GM12892 (cell line): ENCODE measurements at regions not wholly inside any gene's neighbourhood (a gene's known extent, or its start where the extent isn't known, plus 50 kb on each side); places are given as distances from the start of the nearest gene placed in this dataset.

Source experiments
- DNase-seq: peaks from one replicate; pipeline ENCODE4 v3.0.0; 2011; ENCODE audit not compliant: insufficient read length
- FAIRE-seq: peaks from 2 replicates; lab custom pipeline; 2011; peaks lifted over from hg19 to GRCh38; lab: Jason Lieb, UNC
- POLR2A ChIP-seq: IDR thresholded peaks from 2 replicates; pipeline ENCODE4 v1.6.1; 2011; ENCODE audit warnings: low read depth, low read length, control low read depth
- POLR2AphosphoS5 ChIP-seq: IDR thresholded peaks from 2 replicates; pipeline ENCODE4 v1.6.1; 2011; ENCODE audit warnings: low read depth, low read length, control low read depth
- TAF1 ChIP-seq: IDR thresholded peaks from 2 replicates; pipeline ENCODE4 v1.6.1; 2011; ENCODE audit warnings: low read depth, mild to moderate bottlenecking, control low read depth, low read length, borderline replicate concordance

DNA sequence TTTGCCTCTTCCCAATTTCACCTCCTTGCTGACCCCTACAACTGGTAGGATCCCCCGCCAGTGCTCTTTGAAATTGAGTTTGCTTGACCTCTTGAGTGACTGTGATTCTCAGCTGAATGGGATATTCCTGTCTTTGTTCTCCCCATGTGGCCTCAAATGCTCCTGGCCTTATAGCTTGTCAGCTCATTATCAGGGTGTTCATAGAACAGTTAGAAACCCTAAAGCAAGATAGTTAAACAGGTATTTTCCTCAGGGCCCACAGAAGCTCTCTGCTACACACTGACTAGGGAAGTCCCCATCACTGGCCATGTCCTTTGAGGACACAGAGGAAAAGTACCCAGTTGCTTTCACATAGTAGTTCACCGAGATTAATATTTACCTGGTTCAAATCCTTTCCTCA lies 211.5 kb upstream of the DTNBP1 start:
- FAIRE-seq (no peak), DNase-seq (no peak)
- TF ChIP-seq POLR2AphosphoS5 (no peak), TAF1 (no peak)

DNA sequence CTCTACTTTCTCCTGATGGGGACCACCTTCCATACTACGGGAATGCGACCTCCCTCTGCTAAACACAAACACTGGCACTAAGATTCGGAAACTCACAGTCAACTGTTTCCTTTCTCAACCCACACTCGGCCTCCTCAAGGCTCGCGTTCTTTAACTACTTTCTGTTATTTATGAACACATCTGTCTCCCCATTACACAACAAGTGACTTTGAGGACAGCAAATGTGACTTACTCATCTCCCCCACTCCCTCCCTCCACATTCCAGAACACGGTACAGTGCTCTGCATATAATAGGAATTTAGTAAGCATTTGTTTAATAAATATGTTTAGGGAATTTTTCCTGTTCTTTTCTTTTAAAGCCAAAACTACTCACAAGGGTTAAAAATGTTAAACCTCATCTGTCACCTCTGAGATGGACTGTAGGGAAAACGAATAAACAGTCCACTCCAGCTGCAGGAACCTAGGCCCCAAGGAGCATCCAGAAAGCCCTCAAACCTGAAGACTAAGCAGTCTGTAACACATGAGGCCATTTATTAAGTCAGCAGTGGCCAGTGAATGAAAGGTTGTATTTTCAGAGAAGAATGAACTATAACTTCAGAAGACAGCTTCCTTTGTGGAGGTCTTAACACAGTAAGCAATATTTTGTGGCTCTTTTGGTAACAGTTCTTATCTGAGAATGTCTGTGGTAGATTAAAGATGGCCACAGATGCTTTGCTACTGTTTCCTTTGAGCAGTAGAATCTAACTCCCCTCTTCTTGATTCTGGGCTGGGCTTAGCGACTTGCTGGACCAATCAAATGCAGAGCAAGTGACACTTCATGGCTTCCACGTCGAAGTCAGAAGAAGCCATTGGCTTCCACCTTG lies 209.6 kb upstream of the DTNBP1 start:
- DNase-seq: no peak
- FAIRE-seq: no peak
- TF ChIP-seq TAF1 (no peak), POLR2AphosphoS5 (no peak), POLR2A (no peak)

DNA sequence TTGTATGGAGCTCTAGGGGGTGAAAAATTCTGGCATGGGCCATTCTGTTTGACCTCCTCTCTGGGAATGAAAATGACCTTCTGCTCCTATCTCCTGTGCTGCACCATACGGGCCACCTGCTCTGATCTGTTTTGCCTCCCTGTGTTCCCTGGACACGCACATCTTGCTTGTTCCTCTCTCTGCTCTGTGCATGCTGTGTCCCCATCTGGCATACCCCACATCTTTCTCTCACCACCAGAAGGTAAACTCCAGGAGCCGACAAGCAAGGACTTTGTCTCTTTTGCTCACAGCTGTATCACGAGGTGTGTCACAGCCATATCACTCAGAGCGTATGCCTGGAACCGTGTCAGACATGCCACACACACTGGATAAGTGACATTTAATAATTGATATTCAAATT lies 208.4 kb upstream of the DTNBP1 start:
- FAIRE-seq (no peak), DNase-seq (no peak)
- TF ChIP-seq TAF1 (no peak), POLR2AphosphoS5 (no peak), POLR2A (no peak)

DNA sequence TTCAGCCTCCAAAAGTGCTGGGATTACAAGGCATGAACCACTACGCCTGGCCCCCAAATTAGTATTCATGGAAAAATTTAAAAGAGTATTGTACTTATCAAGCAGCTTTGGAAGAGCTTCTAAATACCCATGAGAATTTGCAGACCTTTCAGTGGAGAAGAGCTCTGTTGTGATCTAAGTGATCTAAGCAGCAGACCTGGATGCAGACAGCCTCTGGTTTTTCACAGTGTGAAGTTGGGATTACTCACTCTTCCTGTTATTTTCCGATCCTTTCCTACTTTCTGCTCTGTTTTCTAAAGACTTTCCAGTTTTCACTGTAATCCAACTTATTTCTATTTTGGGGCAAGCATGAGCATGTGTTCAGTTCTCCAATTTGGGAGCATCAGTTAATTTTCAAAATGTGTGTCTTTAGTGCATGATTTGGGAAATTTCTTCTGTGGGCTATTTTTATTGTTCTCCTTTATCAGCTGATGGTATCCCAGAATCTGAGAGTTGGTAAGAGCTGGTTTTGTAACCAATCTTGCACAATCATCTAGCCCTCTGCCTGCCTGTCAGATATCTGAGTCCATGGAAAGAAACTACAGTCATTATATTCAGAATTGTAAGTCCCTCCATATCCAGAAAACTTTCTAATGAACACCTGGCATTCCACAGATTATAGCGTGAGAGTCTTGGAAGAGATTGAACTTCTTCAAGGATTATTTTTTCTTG lies 207.7 kb upstream of the DTNBP1 start:
- no peak for TF ChIP-seq POLR2A
- TF ChIP-seq TAF1: no peak
- no peak for TF ChIP-seq POLR2AphosphoS5
- FAIRE-seq (no peak), DNase-seq (no peak)

DNA sequence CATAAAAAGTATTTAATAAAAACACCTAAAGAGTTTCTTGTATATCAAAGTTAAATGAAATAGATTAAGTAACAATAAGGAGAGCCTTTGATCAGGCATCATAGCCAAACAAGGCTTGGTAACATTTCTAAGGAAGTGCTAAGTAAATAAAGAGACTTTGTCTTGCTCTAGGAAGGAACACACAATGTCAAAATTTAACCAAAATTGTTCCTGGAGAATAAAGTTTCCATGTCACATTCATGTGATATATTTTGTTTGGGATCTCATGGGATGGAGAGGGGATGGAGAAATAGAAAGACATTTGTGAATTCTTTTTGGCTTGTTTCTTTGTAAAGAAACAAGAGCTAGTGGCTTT lies 201.9 kb upstream of the DTNBP1 start:
- FAIRE-seq: no peak
- DNase-seq: no peak
- TF ChIP-seq POLR2A (no peak), POLR2AphosphoS5 (no peak), TAF1 (no peak)

DNA sequence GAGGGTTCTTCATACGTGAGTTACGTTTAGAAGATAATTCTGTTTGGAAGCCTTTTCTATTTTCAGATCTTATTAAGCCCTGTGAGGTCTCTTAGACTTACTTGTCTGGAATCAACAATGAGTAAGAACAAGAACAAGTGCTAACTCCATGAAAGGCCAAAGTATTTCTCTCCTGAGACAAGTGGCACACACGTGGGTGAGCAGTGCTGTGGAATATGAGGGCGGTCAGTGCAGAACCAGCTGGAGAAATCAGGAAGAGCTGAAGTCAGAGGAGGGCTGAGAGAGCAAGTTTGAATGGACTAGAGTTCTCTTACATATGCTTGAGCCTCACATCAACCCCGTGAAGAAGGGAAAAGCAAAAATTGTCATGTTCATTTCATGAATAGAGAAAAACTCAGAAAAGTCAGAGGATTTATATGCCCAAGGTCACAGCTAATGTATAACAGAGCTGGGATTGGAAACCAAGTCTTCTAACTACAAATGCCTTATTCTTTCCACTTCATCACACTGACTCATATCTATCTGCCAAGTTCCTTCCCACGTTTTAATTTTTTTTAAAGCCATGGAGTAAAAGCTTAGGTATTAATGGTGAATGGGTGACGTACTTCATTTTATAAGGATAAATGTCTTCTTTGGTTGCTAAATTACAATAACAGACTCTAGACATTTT lies 201.3 kb upstream of the DTNBP1 start:
- TF ChIP-seq POLR2A (no peak), TAF1 (no peak), POLR2AphosphoS5 (no peak)
- no peak for DNase-seq
- FAIRE-seq: no peak

DNA sequence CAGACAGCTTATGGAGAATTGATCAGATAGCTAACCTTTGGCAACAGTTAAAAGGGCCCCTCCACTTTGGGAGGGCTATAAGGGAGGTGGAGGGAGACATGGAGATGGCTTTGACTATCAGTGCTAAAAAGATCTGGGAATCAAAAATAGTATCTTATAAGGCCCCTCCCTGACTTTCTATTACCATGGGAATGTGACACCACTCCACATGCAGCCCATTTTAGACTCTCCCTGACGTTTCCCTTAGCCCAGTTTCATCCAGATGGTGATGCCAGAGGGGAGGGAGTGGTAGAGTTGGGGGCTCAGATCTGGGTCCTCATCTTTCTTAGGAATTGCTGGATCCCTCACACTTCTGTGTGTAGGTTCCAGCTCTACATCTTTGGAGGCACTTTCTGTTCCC lies 200.0 kb upstream of the DTNBP1 start:
- no peak for FAIRE-seq
- no peak for TF ChIP-seq POLR2AphosphoS5
- no peak for TF ChIP-seq TAF1
- TF ChIP-seq POLR2A: no peak
- no peak for DNase-seq

DNA sequence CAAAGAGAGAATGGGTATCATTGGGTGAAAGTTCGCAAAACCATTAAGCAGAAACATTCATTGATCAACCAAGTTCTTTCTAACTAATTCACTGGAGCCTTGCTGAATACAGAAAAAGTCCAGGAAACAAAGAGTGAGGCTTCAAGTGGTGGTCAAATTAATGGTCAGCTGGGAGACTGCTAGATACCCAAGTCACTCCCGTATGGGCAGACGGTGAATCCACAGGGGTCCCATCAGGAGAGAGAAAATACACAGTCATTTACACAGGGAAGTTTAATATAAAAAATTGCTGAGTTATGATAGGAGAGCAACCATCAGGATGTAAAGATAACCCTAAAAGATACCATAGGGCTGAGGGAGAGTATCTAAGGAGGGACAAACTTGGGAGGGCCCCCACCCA lies 198.7 kb upstream of the DTNBP1 start:
- TF ChIP-seq POLR2A: no peak
- TF ChIP-seq POLR2AphosphoS5: no peak
- TF ChIP-seq TAF1: no peak
- no peak for FAIRE-seq
- no peak for DNase-seq

DNA sequence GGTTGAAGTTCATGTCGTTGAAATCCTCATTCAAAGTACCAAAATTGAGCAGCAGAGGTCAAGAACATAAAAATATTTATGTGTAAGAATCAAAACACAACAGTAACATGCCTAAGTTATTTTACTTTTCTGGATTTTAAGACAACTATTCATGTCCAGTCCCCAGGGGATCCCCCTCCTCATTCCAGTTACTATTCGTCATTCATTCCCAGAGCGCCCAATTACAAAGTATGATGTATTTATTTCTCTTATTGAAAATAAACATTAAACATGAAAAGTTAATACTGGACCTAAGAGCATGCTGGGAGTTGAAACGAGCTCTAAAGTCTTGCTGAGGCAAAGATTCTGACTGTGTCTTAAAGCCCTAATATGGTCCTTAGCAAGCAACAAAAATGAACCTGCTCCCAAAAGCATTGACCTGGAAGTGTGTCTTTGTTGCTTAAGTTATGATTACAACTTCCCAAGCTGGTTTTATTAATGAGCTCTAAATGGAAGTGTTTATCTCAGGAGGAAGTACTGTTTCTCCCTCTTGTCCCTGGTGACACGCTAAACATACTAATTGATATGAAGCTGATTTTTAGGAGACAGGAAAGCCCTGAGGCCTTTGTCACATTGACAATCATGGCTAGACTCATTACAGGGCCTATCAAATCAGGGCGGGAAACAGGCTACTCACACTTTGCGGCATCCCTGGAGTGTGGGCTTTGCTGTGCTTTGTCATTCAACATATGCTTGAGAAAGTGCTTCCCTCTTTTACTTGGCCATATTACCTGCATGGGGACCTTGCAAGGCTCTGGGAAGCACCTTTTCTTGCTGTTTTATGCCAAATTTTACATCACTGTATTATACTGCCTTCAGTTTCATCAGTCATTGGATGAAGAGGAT lies 192.2 kb upstream of the DTNBP1 start:
- TF ChIP-seq POLR2A (no peak), TAF1 (no peak), POLR2AphosphoS5 (no peak)
- no peak for FAIRE-seq
- no peak for DNase-seq

DNA sequence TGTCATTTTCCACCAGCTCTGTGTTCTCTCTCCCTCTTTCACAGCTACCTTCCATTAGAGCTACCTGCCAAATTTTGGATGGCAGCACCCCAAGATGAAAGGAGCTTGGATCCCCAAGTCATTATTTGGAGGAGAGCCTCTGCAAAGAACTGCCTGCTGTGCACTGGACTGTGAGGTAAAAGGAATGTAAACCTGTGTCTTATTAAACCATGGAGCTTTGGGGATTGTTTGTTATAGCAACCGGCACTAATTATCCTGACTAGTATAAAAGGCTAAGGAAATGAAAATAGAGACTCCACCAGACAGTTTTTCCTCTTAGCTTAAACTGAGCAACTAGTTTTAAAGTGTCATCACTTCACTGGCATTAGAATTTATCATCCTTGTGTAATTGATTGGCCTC lies 191.6 kb upstream of the DTNBP1 start:
- FAIRE-seq: no peak

DNA sequence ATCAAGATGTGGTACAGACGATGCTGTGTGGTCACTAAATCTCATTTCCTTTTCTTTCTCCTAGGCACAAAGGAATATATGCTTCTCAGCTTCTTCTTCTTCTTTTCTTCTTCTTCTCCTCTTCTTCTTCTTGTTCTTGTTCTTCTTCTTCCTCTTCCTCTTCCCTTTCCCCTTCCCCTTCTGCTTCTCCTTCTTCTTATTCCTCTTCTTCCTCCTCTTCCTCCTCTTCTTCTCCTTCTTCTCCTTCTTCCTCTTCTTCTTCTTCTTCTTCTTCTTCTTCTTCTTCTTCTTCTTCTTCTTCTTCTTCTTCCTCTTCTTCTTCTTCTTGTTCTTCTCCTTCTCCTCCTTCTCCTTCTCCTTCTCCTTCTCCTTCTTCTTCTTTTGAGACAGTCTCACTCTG lies 190.4 kb upstream of the DTNBP1 start:
- FAIRE-seq (no peak), DNase-seq (no peak)
- TF ChIP-seq TAF1: no peak
- no peak for TF ChIP-seq POLR2A
- TF ChIP-seq POLR2AphosphoS5: no peak

More for the DNA sequence above, 191.6 kb upstream of the DTNBP1 start:
- no peak for TF ChIP-seq POLR2AphosphoS5
- TF ChIP-seq TAF1: no peak
- DNase-seq: no peak

DNA sequence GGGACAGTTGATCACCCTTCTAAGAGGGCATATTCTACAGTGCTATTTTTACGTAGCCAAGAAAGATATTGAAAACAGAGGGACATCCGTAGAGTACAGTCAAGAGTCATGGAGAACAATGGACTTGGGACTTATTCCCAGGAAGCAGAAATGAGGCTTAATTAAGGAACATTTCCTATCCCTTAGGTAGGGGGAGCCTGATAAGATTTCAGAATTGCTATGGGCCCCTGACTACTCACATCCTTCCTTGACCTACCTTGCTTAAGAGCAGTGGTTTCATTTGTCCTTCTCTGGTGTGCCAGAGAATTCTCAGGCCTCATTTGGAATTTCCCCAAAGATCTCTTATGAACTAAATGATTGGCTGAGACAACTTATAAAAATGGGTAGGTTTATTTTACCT lies 189.5 kb upstream of the DTNBP1 start:
- no peak for FAIRE-seq
- no peak for DNase-seq
- TF ChIP-seq POLR2A (no peak), POLR2AphosphoS5 (no peak), TAF1 (no peak)
